Spinal cord (tissue), 10 donors: ENCODE measurements at regions not wholly inside any gene's neighbourhood (a gene's known extent, or its start where the extent isn't known, plus 50 kb on each side); places are given as distances from the start of the nearest gene placed in this dataset. TPM values are rescaled to one million over a fixed set of nuclear protein-coding genes. Genes with fewer than 3 reads are reported as not detected.

Experiments used
- DNase-seq, 6 donors: peaks; one replicate each; pipeline versions ENCODE4 v3.0.0 to v3.0.0-alpha.2; 2013 to 2015; ENCODE audit warnings: low spot score in 6 of 6, low read depth in 4 of 6
- H3K27ac ChIP-seq: one replicate; pipeline ENCODE4 v1.5.1; 2013; ENCODE audit warnings: low read depth, low read length, control low read depth
- H3K27me3 ChIP-seq: one replicate; pipeline ENCODE4 v1.6.1; 2013; ENCODE audit warnings: low read length; ENCODE audit not compliant: control insufficient read depth, insufficient read depth
- H3K36me3 ChIP-seq: one replicate; pipeline ENCODE4 v1.6.1; 2013; ENCODE audit warnings: low read length; ENCODE audit not compliant: control insufficient read depth, insufficient read depth
- H3K4me1 ChIP-seq: one replicate; pipeline ENCODE4 v1.6.1; 2013; ENCODE audit warnings: low read length; ENCODE audit not compliant: control insufficient read depth, insufficient read depth
- H3K4me3 ChIP-seq: one replicate; pipeline ENCODE4 v1.5.1; 2013; ENCODE audit warnings: low read depth, low read length, control low read depth
- H3K9me3 ChIP-seq: one replicate; pipeline ENCODE4 v1.6.1; 2013; ENCODE audit warnings: low read length; ENCODE audit not compliant: control insufficient read depth, insufficient read depth
- WGBS: methylation state at CpG from one replicate; pipeline ENCODE4 v1.1.5; 2013; ENCODE audit warnings: missing lambda C conversion rate; ENCODE audit not compliant: insufficient coverage; 5-methylcytosine and 5-hydroxymethylcytosine counted together
- small RNA-seq: library from RNA; depleted of rRNA; stranded (forward); fragments of <200 nt; gene quantifications from one replicate; pipeline ENCODE3, GENCODE V24; 2014; ENCODE audit warnings: low replicate concordance
- donor health status: healthy.

GRCh38 chr4:147430111-147430510 is 50.8 kb upstream of the EDNRA start:
- no peak for DNase-seq
- Histone ChIP-seq H3K9me3 (peaks cover 8% of the 10 kb centered on the region), H3K27ac (no peak overlapping the region), H3K27me3 (no peaks in the 10 kb centered on the region), H3K36me3 (no peaks in the 10 kb centered on the region), H3K4me3 (no peak overlapping the region), H3K4me1 (no peaks in the 10 kb centered on the region)
- 60% methylated on average over 2 of the region's 2 CpGs for WGBS

Small RNAs in the stretch of these regions (small RNA-seq; reads per million reads assigned to genes)
- gene MIR548G: not detected
